ENCODE measurements at regions not wholly inside any gene's neighbourhood (a gene's known extent, or its start where the extent isn't known, plus 50 kb on each side); places are given as distances from the start of the nearest gene placed in this dataset.

DNA sequence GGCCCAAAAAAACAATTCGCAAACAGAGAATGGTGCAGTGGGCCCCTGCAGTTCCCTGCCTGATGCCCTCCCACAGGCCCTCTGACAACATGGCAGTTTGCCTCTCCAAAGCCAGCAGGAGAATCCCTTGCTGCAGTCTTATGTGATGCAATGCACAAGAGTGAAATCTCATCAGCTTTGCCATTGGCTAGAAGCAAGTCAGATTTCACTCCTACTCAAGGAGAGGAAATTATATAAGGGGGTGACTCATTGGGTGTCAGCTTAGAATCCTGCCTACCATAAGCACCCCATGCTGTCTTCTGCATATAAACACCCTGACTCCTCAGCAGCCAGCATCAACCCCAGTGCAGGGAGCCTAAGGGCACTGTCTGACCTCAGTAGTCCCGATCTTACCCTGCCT lies 157.3 kb upstream of the LDB2 start:
- Histone ChIP-seq H3K36me3 (ENCODE audit: insufficient read depth) (no peaks in the 10 kb centered on the region), H3K4me1 (ENCODE audit: low read depth, poor library complexity, severe bottlenecking) (no peaks in the 10 kb centered on the region), H3K4me2 (no peak overlapping the region), H4K20me1 (ENCODE audit: insufficient read depth) (no peaks in the 10 kb centered on the region), H3K27me3 (ENCODE audit: insufficient read depth, low read depth) (no peaks in the 10 kb centered on the region), H3K4me3 (IDR thresholded peaks at IDR 0.05; ENCODE audit: insufficient read depth, low read depth, low read length) (no peak overlapping the region), H3K27ac (no peak overlapping the region), H3K9ac (no peak overlapping the region), H2AFZ (ENCODE audit: low read depth) (no peak overlapping the region), H3K79me2 (ENCODE audit: insufficient read depth, low read depth) (no peaks in the 10 kb centered on the region)
- TF ChIP-seq, protein P1, sequence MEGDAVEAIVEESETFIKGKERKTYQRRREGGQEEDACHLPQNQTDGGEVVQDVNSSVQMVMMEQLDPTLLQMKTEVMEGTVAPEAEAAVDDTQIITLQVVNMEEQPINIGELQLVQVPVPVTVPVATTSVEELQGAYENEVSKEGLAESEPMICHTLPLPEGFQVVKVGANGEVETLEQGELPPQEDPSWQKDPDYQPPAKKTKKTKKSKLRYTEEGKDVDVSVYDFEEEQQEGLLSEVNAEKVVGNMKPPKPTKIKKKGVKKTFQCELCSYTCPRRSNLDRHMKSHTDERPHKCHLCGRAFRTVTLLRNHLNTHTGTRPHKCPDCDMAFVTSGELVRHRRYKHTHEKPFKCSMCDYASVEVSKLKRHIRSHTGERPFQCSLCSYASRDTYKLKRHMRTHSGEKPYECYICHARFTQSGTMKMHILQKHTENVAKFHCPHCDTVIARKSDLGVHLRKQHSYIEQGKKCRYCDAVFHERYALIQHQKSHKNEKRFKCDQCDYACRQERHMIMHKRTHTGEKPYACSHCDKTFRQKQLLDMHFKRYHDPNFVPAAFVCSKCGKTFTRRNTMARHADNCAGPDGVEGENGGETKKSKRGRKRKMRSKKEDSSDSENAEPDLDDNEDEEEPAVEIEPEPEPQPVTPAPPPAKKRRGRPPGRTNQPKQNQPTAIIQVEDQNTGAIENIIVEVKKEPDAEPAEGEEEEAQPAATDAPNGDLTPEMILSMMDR (conservative IDR thresholded peaks at IDR 0.05; ENCODE audit: low read depth, low read length) = no peak

DNA sequence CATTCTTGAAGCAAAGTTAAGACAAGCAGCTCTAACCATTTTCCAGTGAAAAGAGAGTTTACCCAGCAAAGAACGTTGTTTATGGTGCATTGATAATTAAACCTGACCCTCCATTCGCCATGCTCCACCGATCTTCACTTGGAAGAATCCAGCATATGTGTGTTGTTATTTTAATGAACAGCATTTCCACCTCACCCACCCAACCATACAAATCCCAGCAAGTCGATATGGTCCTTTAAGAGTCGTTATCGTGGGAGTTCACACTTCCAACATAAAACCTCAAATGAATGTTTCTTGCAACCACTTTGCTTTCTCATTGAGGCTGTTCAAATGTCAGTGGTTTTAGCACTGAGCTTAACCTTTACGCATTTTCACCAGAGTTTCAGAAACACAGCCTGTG lies 147.4 kb upstream of the LDB2 start:
- no peaks in the 10 kb centered on the region for H4K20me1 ChIP-seq (ENCODE audit: insufficient read depth)
- H2AFZ ChIP-seq (ENCODE audit: low read depth) = no peak overlapping the region
- H3K27me3 ChIP-seq (ENCODE audit: insufficient read depth, low read depth) = no peaks in the 10 kb centered on the region
- H3K79me2 ChIP-seq (ENCODE audit: insufficient read depth, low read depth) = no peaks in the 10 kb centered on the region
- H3K27ac ChIP-seq = no peak overlapping the region
- no peak overlapping the region for H3K4me2 ChIP-seq
- TF ChIP-seq, protein P1 (conservative IDR thresholded peaks at IDR 0.05; ENCODE audit: low read depth, low read length) = no peak
- H3K9ac ChIP-seq = no peak overlapping the region
- H3K4me3 ChIP-seq (IDR thresholded peaks at IDR 0.05; ENCODE audit: insufficient read depth, low read depth, low read length) = no peak overlapping the region
- no peaks in the 10 kb centered on the region for H3K36me3 ChIP-seq (ENCODE audit: insufficient read depth)
- H3K4me1 ChIP-seq (ENCODE audit: low read depth, poor library complexity, severe bottlenecking) = no peaks in the 10 kb centered on the region

DNA sequence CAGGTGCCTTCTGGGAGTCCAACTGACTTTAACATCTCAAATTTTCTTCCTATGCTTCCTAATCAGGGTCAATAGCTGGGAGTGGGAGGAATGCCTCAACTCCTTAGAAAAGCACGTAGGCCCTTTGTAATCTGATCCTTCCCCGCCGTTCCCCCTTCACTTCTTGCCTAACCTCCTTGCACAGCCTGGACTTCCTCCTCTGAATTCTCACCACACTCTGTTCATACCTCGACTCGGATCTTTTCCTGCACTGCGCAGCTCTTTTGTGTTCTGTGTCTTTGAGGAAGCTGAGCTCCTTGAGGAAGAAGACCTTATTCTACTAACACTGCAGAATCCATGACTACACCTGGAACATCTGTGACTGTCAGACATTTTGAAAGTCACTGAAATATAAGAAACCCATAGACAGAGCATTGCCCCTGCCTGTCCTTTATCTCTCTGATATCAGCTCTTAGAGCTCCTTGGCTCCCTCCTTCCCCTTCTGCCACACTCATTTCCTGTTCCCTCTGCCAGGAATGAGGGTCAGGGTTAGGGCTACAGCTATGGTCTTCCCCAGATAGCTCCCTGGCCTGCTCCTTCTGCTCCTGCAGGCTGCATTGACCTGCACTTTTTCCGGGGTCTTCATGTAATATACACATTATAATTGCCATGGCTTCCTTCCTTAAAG lies 140.2 kb upstream of the LDB2 start:
- H2AFZ ChIP-seq (ENCODE audit: low read depth) = no peak overlapping the region
- H3K4me2 ChIP-seq = no peak overlapping the region
- H3K27ac ChIP-seq = no peak overlapping the region
- no peaks in the 10 kb centered on the region for H3K36me3 ChIP-seq (ENCODE audit: insufficient read depth)
- no peaks in the 10 kb centered on the region for H4K20me1 ChIP-seq (ENCODE audit: insufficient read depth)
- no peak overlapping the region for H3K9ac ChIP-seq
- H3K4me3 ChIP-seq (IDR thresholded peaks at IDR 0.05; ENCODE audit: insufficient read depth, low read depth, low read length) = no peak overlapping the region
- no peaks in the 10 kb centered on the region for H3K27me3 ChIP-seq (ENCODE audit: insufficient read depth, low read depth)
- TF ChIP-seq, protein P1 (conservative IDR thresholded peaks at IDR 0.05; ENCODE audit: low read depth, low read length) = no peak
- H3K79me2 ChIP-seq (ENCODE audit: insufficient read depth, low read depth) = no peaks in the 10 kb centered on the region
- no peaks in the 10 kb centered on the region for H3K4me1 ChIP-seq (ENCODE audit: low read depth, poor library complexity, severe bottlenecking)

- H3K9ac ChIP-seq = no peak overlapping the region
- no peak overlapping the region for H3K27ac ChIP-seq
- H3K4me1 ChIP-seq (ENCODE audit: low read depth, poor library complexity, severe bottlenecking) = no peaks in the 10 kb centered on the region
- no peak overlapping the region for H2AFZ ChIP-seq (ENCODE audit: low read depth)
- no peaks in the 10 kb centered on the region for H3K79me2 ChIP-seq (ENCODE audit: insufficient read depth, low read depth)
- no peaks in the 10 kb centered on the region for H3K36me3 ChIP-seq (ENCODE audit: insufficient read depth)
- no peaks in the 10 kb centered on the region for H3K27me3 ChIP-seq (ENCODE audit: insufficient read depth, low read depth)
- no peak overlapping the region for H3K4me3 ChIP-seq (IDR thresholded peaks at IDR 0.05; ENCODE audit: insufficient read depth, low read depth, low read length)
- no peaks in the 10 kb centered on the region for H4K20me1 ChIP-seq (ENCODE audit: insufficient read depth)
- TF ChIP-seq, protein P1 (conservative IDR thresholded peaks at IDR 0.05; ENCODE audit: low read depth, low read length) = no peak
- no peak overlapping the region for H3K4me2 ChIP-seq
Observed at GRCh38 chr4:17033768-17034181, 135.3 kb upstream of the LDB2 start.
